ENCODE measurements at regions not wholly inside any gene's neighbourhood (a gene's known extent, or its start where the extent isn't known, plus 50 kb on each side); places are given as distances from the start of the nearest gene placed in this dataset.

DNA sequence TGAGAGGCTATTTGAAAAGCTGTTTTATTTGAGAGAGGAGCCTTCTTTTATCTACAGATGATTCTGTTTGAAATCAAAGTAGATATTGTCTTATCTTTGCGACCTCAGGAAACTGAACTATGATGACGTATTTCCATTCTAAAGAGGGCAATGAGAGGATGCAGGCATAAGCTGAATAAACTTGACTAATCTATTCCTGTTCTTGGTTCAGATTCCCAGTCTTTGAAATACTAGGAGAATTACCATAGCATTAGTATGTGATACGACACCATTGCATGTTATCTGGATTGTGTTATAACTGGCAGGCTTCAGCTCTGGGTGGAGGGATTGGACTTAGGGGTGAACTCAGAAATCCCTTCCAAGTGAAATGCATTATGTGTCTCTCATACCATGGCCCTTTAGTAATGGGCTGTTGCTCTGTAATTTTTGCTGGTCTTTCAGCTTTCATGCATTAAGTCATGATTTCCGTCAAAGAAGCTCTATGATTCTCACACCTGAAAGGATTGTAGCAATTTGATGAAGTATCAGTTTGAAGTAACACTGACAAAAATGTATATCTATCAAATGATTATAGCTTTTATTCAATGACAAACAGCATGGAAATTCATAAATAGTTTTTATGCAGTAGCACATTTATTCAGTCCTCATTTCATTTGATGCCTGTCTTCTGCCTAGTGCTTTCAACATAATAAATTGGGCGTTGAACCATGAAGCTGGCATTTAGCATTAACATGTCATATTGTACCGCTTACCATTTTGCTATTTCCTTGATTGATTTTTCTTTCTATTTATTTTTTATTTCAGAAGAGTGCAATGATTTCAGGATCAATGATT is 138.4 kb upstream of the SPACA1 start:
- TF ChIP-seq, protein P1, sequence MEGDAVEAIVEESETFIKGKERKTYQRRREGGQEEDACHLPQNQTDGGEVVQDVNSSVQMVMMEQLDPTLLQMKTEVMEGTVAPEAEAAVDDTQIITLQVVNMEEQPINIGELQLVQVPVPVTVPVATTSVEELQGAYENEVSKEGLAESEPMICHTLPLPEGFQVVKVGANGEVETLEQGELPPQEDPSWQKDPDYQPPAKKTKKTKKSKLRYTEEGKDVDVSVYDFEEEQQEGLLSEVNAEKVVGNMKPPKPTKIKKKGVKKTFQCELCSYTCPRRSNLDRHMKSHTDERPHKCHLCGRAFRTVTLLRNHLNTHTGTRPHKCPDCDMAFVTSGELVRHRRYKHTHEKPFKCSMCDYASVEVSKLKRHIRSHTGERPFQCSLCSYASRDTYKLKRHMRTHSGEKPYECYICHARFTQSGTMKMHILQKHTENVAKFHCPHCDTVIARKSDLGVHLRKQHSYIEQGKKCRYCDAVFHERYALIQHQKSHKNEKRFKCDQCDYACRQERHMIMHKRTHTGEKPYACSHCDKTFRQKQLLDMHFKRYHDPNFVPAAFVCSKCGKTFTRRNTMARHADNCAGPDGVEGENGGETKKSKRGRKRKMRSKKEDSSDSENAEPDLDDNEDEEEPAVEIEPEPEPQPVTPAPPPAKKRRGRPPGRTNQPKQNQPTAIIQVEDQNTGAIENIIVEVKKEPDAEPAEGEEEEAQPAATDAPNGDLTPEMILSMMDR (IDR thresholded peaks at IDR 0.05): no peak

DNA sequence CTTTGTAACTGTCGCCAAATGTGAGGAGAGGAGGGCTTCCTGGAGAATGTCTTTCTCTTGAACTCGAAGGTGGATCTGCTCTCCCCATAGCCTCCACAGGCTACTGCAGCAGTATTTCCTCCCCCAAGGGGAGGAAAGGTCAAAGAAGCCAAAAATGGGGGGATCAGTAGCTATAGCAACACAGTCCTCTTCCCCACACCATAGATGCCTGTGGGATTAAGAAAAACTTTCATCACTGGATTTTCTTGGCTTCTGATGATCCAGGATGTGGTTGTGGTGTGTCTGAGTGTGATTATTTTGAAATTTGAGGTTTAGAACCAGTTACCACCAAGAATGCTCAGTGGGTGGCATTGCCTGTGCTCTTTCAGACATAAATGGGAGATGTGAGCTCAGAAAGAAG is 140.1 kb upstream of the SPACA1 start:
- TF ChIP-seq, protein P1 (IDR thresholded peaks at IDR 0.05): no peak

DNA sequence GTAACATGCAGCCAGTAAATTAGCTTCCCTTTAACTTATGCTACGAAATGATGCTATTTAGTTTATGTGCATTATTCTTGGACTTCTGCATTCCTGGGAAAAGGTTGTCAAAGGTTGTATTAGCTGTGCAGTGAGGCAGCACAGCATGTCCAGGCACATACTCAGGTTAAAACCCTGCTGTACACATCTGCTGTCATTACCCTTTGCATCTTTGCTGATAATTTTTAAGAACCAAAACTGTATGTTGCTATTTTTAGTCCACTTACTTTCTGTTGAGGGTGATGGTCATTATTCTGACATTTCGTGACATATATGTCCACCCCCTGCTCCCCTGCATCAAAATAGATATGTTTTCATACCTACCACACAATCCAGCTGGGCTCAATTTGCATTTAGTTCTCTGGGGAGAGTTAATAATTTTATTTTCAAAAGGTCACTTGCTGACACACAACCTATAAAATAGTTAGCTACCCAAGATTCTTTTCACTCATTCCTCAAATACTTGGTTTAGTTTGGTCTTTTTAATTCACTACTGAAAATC is 142.5 kb upstream of the SPACA1 start:
- TF ChIP-seq, protein P1 (IDR thresholded peaks at IDR 0.05): no peak

DNA sequence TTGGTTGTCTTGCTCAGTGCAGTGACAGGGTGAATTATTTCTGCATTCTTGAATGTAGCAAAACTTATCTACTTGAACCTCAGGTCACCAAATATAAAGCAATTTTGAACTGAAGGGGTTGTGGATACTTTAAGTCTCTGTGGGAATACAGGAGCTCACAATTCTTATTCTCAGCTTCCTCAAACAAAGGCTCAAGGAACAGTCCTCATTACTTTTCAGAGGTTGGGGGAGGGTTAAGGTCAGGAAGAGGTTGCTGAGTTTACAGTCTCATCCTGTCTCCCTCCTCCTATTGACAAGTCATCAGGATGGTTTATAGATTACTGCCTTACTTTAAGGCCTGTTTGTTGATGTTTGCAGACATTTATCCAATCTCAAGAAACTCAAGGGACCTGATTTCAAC is 143.6 kb upstream of the SPACA1 start:
- TF ChIP-seq, protein P1 (IDR thresholded peaks at IDR 0.05): no peak

DNA sequence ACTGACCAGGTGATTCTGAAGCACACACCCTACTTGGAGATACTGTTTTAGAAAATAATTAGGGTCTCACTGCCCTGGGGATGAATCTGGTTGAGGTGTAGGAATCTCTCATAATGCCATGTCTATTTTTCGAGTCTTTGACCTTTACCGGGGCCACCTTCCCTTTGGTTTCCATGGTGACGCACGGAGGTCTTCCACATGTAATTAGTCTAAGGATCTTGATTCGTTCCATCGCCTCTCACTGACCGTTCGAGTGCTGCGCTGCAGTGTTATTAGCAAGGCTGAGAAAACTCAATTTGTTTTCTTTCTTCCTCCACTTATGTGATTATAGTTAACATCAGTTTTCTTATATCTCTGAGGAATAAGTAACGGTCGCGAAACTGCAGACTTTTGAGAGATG is 144.3 kb upstream of the SPACA1 start:
- TF ChIP-seq, protein P1 (IDR thresholded peaks at IDR 0.05): no peak

DNA sequence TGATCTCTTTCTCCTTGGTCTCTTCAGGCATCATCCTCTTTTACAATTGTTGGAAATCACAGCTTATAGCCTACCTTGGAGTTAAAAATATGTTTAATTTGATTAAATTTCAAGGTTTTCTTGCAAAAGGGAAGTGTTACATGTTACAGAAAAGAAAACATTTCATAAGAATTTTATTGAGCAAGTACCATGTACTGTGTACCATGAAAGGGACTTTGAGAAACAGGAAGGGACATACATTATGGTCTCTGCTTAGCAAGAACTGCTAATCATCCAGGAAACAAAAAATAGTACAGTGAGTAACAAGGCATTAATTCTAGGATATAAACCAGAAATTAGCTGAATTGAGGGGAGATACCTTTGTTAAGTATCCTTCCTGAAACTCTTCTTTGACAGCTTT is 145.3 kb upstream of the SPACA1 start:
- TF ChIP-seq, protein P1 (IDR thresholded peaks at IDR 0.05): no peak

DNA sequence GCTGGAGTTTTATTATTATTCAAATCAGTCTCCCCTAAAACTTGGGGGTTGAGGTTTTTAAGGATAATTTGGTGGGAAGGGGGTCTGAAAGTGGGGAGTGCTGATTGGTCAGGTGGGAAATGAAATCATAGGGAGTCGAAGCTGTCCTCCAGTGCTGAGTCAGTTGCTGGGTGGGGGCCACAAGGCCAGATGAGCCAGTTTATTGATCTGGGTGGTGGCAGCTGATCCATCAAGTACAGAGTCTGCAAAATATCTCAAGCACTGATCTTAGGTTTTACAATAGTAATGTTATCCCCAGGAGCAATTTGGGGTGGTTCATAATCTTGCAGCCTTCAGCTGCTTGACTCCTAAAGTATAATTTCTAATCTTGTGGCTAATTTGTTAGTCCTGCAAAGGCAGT is 146.0 kb upstream of the SPACA1 start:
- TF ChIP-seq, protein P1 (IDR thresholded peaks at IDR 0.05): no peak

Measured in LNCAP (cell line).